ENCODE measurements at regions not wholly inside any gene's neighbourhood (a gene's known extent, or its start where the extent isn't known, plus 50 kb on each side); places are given as distances from the start of the nearest gene placed in this dataset.

- Histone ChIP-seq H3K14ac (ENCODE audit: low read length in 2 of 2) (no peak overlapping the region), H3K27me3 (ENCODE audit: control insufficient read depth in 1 of 2, insufficient read depth in 1 of 2, low read length in 2 of 2) (peaks cover 0 to 4% of the 10 kb centered on the region in 2 experiments), H4K91ac (ENCODE audit: low read length) (no peak overlapping the region), H2BK15ac (ENCODE audit: low read depth, poor library complexity, severe bottlenecking) (no peak overlapping the region), H3K4ac (ENCODE audit: low read depth in 1 of 2, low read length in 2 of 2) (no peak overlapping the region), H3K79me1 (replicated peaks; ENCODE audit: low read length, poor library complexity, severe bottlenecking) (no peaks in the 10 kb centered on the region), H2AFZ (ENCODE audit: low read depth, low read length) (no peak overlapping the region), H3K4me2 (ENCODE audit: low read length, poor library complexity, severe bottlenecking) (no peak overlapping the region), H2BK12ac (ENCODE audit: low read length in 2 of 2) (no peak overlapping the region), H3K27ac (ENCODE audit: low read length, poor library complexity, severe bottlenecking) (no peak overlapping the region), H3K9me3 (ENCODE audit: control insufficient read depth, low read length) (no peaks in the 10 kb centered on the region), H3K36me3 (ENCODE audit: control insufficient read depth in 1 of 2, insufficient read depth in 2 of 2, low read depth in 1 of 2, low read length in 2 of 2) (no peaks in the 10 kb centered on the region), H2AK5ac (ENCODE audit: low read length, severe bottlenecking) (no peak overlapping the region), H4K8ac (ENCODE audit: low read length) (no peak overlapping the region), H2BK5ac (ENCODE audit: low read depth, low read length, poor library complexity, severe bottlenecking) (no peak overlapping the region), H3K23ac (ENCODE audit: low read length in 2 of 2) (no peak overlapping the region), H3K9ac (ENCODE audit: low read length) (no peak overlapping the region), H3K18ac (ENCODE audit: low read depth in 1 of 2, low read length in 2 of 2) (no peak overlapping the region), H2BK120ac (ENCODE audit: low read depth, low read length) (no peak overlapping the region), H3K4me1 (ENCODE audit: control insufficient read depth, insufficient read depth, low read depth, low read length) (no peaks in the 10 kb centered on the region), H3K4me3 (ENCODE audit: insufficient read depth in 1 of 2, low read depth in 1 of 2, low read length in 2 of 2) (no peak overlapping the region)
- WGBS: 100% methylated on average over 1 of the region's 2 CpGs
- DNase-seq: no peak
Measured at GRCh38 chr3:34019158-34019557, 220.7 kb downstream of the PDCD6IP start.

- no peak overlapping the region for H3K4ac ChIP-seq (ENCODE audit: low read depth in 1 of 2, low read length in 2 of 2)
- H3K14ac ChIP-seq (ENCODE audit: low read length in 2 of 2): no peak overlapping the region
- no peak for DNase-seq
- H3K4me2 ChIP-seq (ENCODE audit: low read length, poor library complexity, severe bottlenecking): no peak overlapping the region
- H2BK15ac ChIP-seq (ENCODE audit: low read depth, poor library complexity, severe bottlenecking): no peak overlapping the region
- H3K9ac ChIP-seq (ENCODE audit: low read length): no peak overlapping the region
- H2BK120ac ChIP-seq (ENCODE audit: low read depth, low read length): no peak overlapping the region
- H3K23ac ChIP-seq (ENCODE audit: low read length in 2 of 2): no peak overlapping the region
- H3K79me1 ChIP-seq (replicated peaks; ENCODE audit: low read length, poor library complexity, severe bottlenecking): no peaks in the 10 kb centered on the region
- H2BK5ac ChIP-seq (ENCODE audit: low read depth, low read length, poor library complexity, severe bottlenecking): no peak overlapping the region
- peaks cover 0 to 4% of the 10 kb centered on the region in 2 experiments for H3K27me3 ChIP-seq (ENCODE audit: control insufficient read depth in 1 of 2, insufficient read depth in 1 of 2, low read length in 2 of 2)
- H2AK5ac ChIP-seq (ENCODE audit: low read length, severe bottlenecking): no peak overlapping the region
- H3K18ac ChIP-seq (ENCODE audit: low read depth in 1 of 2, low read length in 2 of 2): no peak overlapping the region
- H3K9me3 ChIP-seq (ENCODE audit: control insufficient read depth, low read length): no peaks in the 10 kb centered on the region
- H3K4me1 ChIP-seq (ENCODE audit: control insufficient read depth, insufficient read depth, low read depth, low read length): no peaks in the 10 kb centered on the region
- no peak overlapping the region for H4K8ac ChIP-seq (ENCODE audit: low read length)
- H4K91ac ChIP-seq (ENCODE audit: low read length): no peak overlapping the region
- H2BK12ac ChIP-seq (ENCODE audit: low read length in 2 of 2): no peak overlapping the region
- H3K36me3 ChIP-seq (ENCODE audit: control insufficient read depth in 1 of 2, insufficient read depth in 2 of 2, low read depth in 1 of 2, low read length in 2 of 2): no peaks in the 10 kb centered on the region
- no peak overlapping the region for H3K4me3 ChIP-seq (ENCODE audit: insufficient read depth in 1 of 2, low read depth in 1 of 2, low read length in 2 of 2)
- no peak overlapping the region for H2AFZ ChIP-seq (ENCODE audit: low read depth, low read length)
- H3K27ac ChIP-seq (ENCODE audit: low read length, poor library complexity, severe bottlenecking): no peak overlapping the region
Measured at GRCh38 chr3:34020170-34020569, 221.7 kb downstream of the PDCD6IP start.

- Histone ChIP-seq H2BK5ac (ENCODE audit: low read depth, low read length, poor library complexity, severe bottlenecking) (no peak overlapping the region), H3K27ac (ENCODE audit: low read length, poor library complexity, severe bottlenecking) (no peak overlapping the region), H3K23ac (ENCODE audit: low read length in 2 of 2) (no peak overlapping the region), H3K4me2 (ENCODE audit: low read length, poor library complexity, severe bottlenecking) (no peak overlapping the region), H2AK5ac (ENCODE audit: low read length, severe bottlenecking) (no peak overlapping the region), H2BK12ac (ENCODE audit: low read length in 2 of 2) (no peak overlapping the region), H3K9me3 (ENCODE audit: control insufficient read depth, low read length) (no peaks in the 10 kb centered on the region), H3K27me3 (ENCODE audit: control insufficient read depth in 1 of 2, insufficient read depth in 1 of 2, low read length in 2 of 2) (peaks cover 0 to 4% of the 10 kb centered on the region in 2 experiments), H3K4ac (ENCODE audit: low read depth in 1 of 2, low read length in 2 of 2) (no peak overlapping the region), H2AFZ (ENCODE audit: low read depth, low read length) (no peak overlapping the region), H3K18ac (ENCODE audit: low read depth in 1 of 2, low read length in 2 of 2) (no peak overlapping the region), H3K14ac (ENCODE audit: low read length in 2 of 2) (no peak overlapping the region), H3K79me1 (replicated peaks; ENCODE audit: low read length, poor library complexity, severe bottlenecking) (no peaks in the 10 kb centered on the region), H3K4me3 (ENCODE audit: insufficient read depth in 1 of 2, low read depth in 1 of 2, low read length in 2 of 2) (no peak overlapping the region), H4K8ac (ENCODE audit: low read length) (no peak overlapping the region), H3K9ac (ENCODE audit: low read length) (no peak overlapping the region), H2BK15ac (ENCODE audit: low read depth, poor library complexity, severe bottlenecking) (no peak overlapping the region), H3K36me3 (ENCODE audit: control insufficient read depth in 1 of 2, insufficient read depth in 2 of 2, low read depth in 1 of 2, low read length in 2 of 2) (no peaks in the 10 kb centered on the region), H3K4me1 (ENCODE audit: control insufficient read depth, insufficient read depth, low read depth, low read length) (no peaks in the 10 kb centered on the region), H2BK120ac (ENCODE audit: low read depth, low read length) (no peak overlapping the region), H4K91ac (ENCODE audit: low read length) (no peak overlapping the region)
- 94% methylated on average over 4 of the region's 8 CpGs for WGBS
- no peak for DNase-seq
Measured at GRCh38 chr3:34020726-34021680, 222.6 kb downstream of the PDCD6IP start.

- Histone ChIP-seq H2BK120ac (ENCODE audit: low read depth, low read length) (no peak overlapping the region), H3K18ac (ENCODE audit: low read depth in 1 of 2, low read length in 2 of 2) (no peak overlapping the region), H4K8ac (ENCODE audit: low read length) (no peak overlapping the region), H3K27me3 (ENCODE audit: control insufficient read depth in 1 of 2, insufficient read depth in 1 of 2, low read length in 2 of 2) (peaks cover 0 to 4% of the 10 kb centered on the region in 2 experiments), H3K9me3 (ENCODE audit: control insufficient read depth, low read length) (no peaks in the 10 kb centered on the region), H3K27ac (ENCODE audit: low read length, poor library complexity, severe bottlenecking) (no peak overlapping the region), H3K4me2 (ENCODE audit: low read length, poor library complexity, severe bottlenecking) (no peak overlapping the region), H2AFZ (ENCODE audit: low read depth, low read length) (no peak overlapping the region), H2BK15ac (ENCODE audit: low read depth, poor library complexity, severe bottlenecking) (no peak overlapping the region), H3K4me3 (ENCODE audit: insufficient read depth in 1 of 2, low read depth in 1 of 2, low read length in 2 of 2) (no peak overlapping the region), H3K14ac (ENCODE audit: low read length in 2 of 2) (no peak overlapping the region), H3K4me1 (ENCODE audit: control insufficient read depth, insufficient read depth, low read depth, low read length) (no peaks in the 10 kb centered on the region), H3K36me3 (ENCODE audit: control insufficient read depth in 1 of 2, insufficient read depth in 2 of 2, low read depth in 1 of 2, low read length in 2 of 2) (no peaks in the 10 kb centered on the region), H3K23ac (ENCODE audit: low read length in 2 of 2) (no peak overlapping the region), H3K79me1 (replicated peaks; ENCODE audit: low read length, poor library complexity, severe bottlenecking) (no peaks in the 10 kb centered on the region), H4K91ac (ENCODE audit: low read length) (no peak overlapping the region), H2AK5ac (ENCODE audit: low read length, severe bottlenecking) (no peak overlapping the region), H3K9ac (ENCODE audit: low read length) (no peak overlapping the region), H2BK5ac (ENCODE audit: low read depth, low read length, poor library complexity, severe bottlenecking) (no peak overlapping the region), H2BK12ac (ENCODE audit: low read length in 2 of 2) (no peak overlapping the region), H3K4ac (ENCODE audit: low read depth in 1 of 2, low read length in 2 of 2) (no peak overlapping the region)
- no peak for DNase-seq
- no CpG with 5 or more reads among the region's 2 CpGs for WGBS
Measured at GRCh38 chr3:34022147-34022546, 223.7 kb downstream of the PDCD6IP start.

Measured in mesenchymal stem cell (in vitro differentiated cells and primary cell).